Activated T-cell treated with anti-CD3 and anti-CD28 coated beads, Interleukin-2, amount 50 U/mL, for 24 hours (primary cell): ENCODE measurements at regions not wholly inside any gene's neighbourhood (a gene's known extent, or its start where the extent isn't known, plus 50 kb on each side); places are given as distances from the start of the nearest gene placed in this dataset.
A peak's percentile ranks its signal among the peaks of the same experiment; 100 is the strongest.

ENCODE experiments used
- DNase-seq: peaks from one replicate; pipeline ENCODE4 v3.0.0-alpha.2; 2020
- H3K27ac Mint-ChIP-seq: 2 replicates; pipeline ENCODE4 v1.8.0; 2020; ENCODE audit warnings: mild to moderate bottlenecking, mixed read lengths
- H3K27me3 Mint-ChIP-seq: 2 replicates; pipeline ENCODE4 v1.8.0; 2020; ENCODE audit warnings: mixed read lengths
- H3K36me3 Mint-ChIP-seq: 2 replicates; pipeline ENCODE4 v1.8.0; 2020; ENCODE audit warnings: low read depth, mixed read lengths
- H3K4me1 Mint-ChIP-seq: 2 replicates; pipeline ENCODE4 v1.8.0; 2020; ENCODE audit warnings: low read depth, mixed read lengths
- H3K4me3 Mint-ChIP-seq: 2 replicates; pipeline ENCODE4 v1.8.0; 2020; ENCODE audit warnings: mild to moderate bottlenecking, moderate library complexity, mixed read lengths
- H3K9me3 Mint-ChIP-seq: 2 replicates; pipeline ENCODE4 v1.8.0; 2020; ENCODE audit warnings: mixed read lengths

DNA sequence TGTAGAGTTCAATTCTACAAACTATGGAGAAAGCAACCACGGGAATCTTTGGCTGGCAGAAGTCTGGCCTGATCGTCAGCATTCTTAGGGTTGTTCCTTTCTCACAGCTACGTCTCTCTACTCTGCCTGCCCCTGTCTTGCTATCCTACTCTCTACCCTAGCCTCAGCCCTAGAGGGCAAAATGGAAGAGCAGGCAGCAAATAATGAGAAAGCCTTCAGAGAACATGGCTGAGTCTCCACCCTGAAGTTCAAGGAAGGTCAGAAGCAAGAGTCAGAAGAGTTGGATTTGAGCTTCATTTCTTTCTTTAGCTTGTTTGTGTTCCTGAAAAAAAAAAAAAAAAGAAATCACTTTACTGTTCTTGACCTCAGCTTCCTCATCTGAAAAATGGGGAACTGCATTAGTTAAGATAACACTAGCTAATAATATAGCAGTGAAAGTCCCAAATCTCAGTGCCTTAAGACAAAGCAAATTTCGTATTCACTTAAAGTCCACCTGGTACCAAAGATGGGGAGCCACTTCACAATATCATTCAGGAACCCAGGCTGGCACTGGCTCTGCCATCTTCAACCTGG, 50.2 kb upstream of the CCND2 start:
- Mint-ChIP-seq H3K4me3 (no peak overlapping the region), H3K4me1 (peaks cover 11% of the 10 kb centered on the region), H3K27me3 (peaks cover 14% of the 10 kb centered on the region), H3K27ac (no peak overlapping the region), H3K9me3 (no peaks in the 10 kb centered on the region), H3K36me3 (no peaks in the 10 kb centered on the region)
- no peak for DNase-seq

DNA sequence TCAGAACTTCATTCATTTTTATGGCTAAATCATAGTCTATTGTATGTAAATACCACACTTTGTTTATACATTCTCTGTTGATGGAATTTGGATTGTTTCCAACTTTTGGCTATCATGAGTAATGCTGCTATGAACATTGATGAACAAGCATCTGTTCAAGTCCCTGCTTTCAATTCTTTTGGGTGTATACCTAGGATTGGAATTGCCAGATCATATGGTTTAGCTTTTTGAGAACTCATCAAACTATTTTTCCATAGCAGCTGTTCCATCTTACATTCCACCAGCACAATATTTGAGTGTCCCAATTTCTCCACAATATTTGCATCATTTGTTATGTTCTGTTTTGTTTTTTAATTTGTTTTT, 52.3 kb upstream of the CCND2 start:
- H3K27me3 Mint-ChIP-seq = peaks cover 14% of the 10 kb centered on the region
- H3K36me3 Mint-ChIP-seq = no peaks in the 10 kb centered on the region
- peaks cover 24% of the 10 kb centered on the region for H3K4me1 Mint-ChIP-seq
- no peak overlapping the region for H3K4me3 Mint-ChIP-seq
- no peaks in the 10 kb centered on the region for H3K9me3 Mint-ChIP-seq
- no peak overlapping the region for H3K27ac Mint-ChIP-seq
- no peak for DNase-seq

DNA sequence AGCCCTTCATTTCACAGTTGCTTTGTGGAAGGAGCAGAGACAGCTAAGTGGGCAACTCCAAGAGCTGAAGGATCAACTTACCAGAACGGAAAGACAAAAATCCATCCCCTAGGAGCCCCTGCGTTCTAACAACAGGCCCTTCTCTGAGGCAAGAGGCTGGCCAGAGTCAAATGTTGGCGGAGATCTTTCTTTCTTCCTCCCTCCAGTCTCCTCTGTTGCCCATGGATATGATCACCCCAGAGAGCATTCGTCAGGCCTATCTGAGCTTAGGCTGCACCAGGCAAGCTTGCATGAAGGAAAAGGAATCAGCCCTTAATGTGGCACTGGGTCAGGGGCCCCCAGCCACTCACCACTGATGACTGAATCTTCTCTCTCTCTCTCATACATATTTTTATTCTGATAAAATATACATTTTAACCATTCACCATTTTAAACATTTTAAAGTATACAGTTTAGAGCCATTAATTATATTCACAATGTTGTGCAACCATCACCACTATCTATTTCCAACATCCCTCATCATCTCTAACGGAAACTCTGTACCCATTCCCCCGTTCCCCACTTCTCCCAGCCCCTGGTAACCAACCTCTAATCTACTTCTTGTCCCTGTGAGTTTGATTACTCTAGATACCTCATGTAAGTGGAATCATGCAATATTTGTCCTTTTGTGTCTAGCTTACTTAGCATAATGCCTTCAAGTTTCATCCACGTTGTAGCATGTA, 52.9 kb upstream of the CCND2 start:
- Mint-ChIP-seq H3K9me3 (no peaks in the 10 kb centered on the region), H3K4me1 (peaks cover 30% of the 10 kb centered on the region), H3K27ac (no peak overlapping the region), H3K36me3 (no peaks in the 10 kb centered on the region), H3K27me3 (peaks cover 11% of the 10 kb centered on the region), H3K4me3 (no peak overlapping the region)
- DNase-seq = no peak

DNA sequence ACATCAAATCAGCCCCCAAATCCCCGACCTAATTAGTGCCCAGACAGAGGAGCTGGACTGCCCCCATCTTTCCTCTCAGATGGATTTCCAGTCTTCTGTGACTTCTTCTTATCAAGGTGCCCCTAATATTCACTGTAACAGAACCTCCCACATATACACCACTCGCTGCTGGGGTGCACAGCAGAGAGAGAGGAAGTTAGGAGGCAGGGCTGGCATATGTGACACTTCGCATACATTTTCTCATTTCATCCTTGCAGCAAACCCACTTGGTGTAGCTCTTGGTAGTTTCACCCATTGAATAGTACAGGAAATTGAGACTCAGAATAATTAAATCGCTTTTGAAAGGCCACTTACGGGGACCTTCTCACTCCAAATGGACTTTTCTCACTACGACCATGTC, 56.5 kb upstream of the CCND2 start:
- no peaks in the 10 kb centered on the region for H3K9me3 Mint-ChIP-seq
- H3K27ac Mint-ChIP-seq = no peak overlapping the region
- no peak for DNase-seq
- no peak overlapping the region for H3K4me3 Mint-ChIP-seq
- H3K36me3 Mint-ChIP-seq = no peaks in the 10 kb centered on the region
- no peaks in the 10 kb centered on the region for H3K27me3 Mint-ChIP-seq
- peaks cover 37% of the 10 kb centered on the region for H3K4me1 Mint-ChIP-seq

DNA sequence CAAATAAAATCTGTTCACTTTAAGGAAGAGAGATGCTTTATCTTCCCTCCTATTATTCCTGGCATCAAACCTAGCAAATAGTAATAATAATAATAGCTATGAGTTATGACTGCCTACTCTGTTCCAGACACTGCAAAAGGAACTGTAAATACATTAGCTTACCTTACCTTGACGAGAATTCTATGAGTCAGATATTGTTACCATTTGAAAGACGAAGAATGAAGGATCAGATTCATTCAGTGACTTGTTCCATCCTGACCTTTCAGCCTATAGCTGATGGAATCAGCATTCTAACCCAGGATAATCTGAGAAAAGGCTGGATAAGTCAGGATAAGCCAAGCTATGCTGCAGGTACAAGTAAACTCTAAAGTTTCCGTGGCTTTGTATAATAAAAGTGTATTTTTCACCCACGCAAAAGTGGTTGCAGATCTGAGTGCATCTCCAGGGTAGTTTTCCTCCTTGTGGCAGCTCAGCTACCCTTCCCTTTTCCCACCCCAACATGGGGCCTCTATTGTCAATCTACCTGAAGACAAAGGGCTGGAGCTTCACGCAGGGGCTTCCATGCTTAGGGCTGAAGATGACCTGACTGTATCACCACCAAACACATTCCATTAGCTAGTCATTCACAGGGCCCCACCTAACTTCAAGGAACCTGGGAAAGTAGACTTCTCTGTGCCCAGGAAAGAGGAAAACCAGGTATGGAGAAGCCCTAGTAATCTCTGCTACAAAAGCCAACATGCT, 57.2 kb upstream of the CCND2 start:
- Mint-ChIP-seq H3K36me3 (no peaks in the 10 kb centered on the region), H3K9me3 (no peaks in the 10 kb centered on the region), H3K27me3 (no peaks in the 10 kb centered on the region), H3K4me1 (peaks cover 37% of the 10 kb centered on the region), H3K4me3 (no peak overlapping the region), H3K27ac (peak overlapping the region; percentile 88)
- DNase-seq = no peak

DNA sequence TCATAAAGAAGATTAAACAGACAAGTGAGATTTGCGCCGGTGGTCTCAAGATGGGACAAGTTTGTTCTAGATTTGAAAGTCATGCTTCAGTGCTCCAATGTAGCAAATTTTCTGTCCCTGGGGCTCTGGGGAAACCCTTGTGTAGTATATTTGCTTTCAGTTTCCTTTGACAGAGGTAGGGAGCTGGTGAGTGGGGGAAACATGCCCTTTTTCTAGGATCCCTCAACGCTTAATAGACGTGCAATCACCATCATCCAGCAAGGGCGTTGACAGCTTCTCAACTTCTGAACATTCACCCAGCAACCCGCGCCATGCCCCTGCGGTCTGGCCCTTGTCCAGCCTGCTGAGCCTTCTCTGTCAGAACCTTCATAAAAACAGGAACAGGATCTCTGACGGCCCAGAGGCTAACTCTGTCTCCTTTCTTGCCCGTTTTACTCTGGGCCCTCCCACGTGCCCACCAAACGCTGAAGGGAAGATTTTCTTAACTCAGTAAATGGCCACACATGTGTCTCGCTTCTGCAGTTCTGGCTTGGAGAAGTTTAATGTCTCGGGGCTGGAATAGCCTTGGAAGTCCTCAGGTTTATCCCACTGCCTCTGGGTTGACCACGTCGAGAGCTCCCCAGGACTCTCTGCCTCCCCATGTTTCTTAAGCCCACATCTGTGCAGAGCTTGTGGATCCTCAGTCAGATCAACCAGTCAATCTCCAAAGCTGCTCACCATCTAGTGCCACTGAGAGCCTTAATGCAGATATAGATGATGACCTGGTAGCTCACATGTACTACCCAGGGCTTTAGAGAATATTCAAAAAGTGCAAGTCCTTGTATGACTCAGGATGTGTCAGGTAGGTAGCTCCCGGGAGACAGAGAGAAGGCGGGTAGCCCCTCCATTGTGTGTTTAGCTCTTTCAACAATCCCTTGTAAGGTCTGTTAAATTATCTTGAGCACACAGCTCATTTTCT, 58.1 kb upstream of the CCND2 start:
- Mint-ChIP-seq H3K27me3 (no peaks in the 10 kb centered on the region), H3K4me3 (peak overlapping the region; percentile 51), H3K4me1 (peaks cover 37% of the 10 kb centered on the region), H3K27ac (peak overlapping the region; percentile 88), H3K9me3 (no peaks in the 10 kb centered on the region), H3K36me3 (no peaks in the 10 kb centered on the region)
- DNase-seq = peak; percentile 56

DNA sequence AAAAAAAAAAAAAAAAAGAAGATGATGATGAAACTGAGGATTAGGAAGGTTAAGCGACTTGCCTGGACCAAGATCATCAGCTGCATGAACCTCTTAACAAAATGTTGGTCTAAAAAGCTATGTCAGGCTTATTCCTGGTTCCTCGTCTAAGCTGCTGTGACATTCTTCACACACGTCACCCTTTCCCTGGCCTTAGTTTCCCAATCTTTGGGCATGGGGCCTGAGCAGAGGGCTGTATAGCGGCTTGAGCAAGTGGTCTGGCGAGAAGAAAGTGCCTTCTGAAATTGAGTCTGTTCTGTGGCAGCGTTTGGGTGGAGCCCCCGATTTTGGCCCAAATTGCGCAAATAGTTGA, 58.7 kb upstream of the CCND2 start:
- Mint-ChIP-seq H3K9me3 (no peaks in the 10 kb centered on the region), H3K4me3 (no peak overlapping the region), H3K36me3 (no peaks in the 10 kb centered on the region), H3K27me3 (no peaks in the 10 kb centered on the region), H3K4me1 (peaks cover 35% of the 10 kb centered on the region), H3K27ac (peak overlapping the region; percentile 88)
- DNase-seq = no peak

DNA sequence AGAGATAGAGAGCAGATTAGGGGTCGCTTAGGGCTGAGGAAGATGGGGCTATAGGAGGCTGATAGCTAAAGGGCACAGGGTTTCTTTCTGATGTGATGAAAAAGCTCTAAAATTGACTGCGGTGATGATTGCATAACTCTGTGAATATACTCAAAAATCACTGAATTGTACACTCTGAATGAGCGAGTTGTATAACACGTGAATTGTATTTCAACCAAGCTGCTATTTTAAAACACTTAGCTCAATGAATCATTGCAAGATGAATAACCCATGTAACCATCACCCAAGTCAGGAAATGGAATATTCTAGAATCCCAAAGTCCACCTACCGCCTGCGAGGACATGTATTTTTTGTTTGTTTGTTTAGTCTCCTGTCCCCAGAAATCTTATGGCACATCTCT, 60.1 kb upstream of the CCND2 start:
- Mint-ChIP-seq H3K9me3 (no peaks in the 10 kb centered on the region), H3K4me3 (no peak overlapping the region), H3K36me3 (no peaks in the 10 kb centered on the region), H3K4me1 (peaks cover 32% of the 10 kb centered on the region), H3K27me3 (no peaks in the 10 kb centered on the region), H3K27ac (no peak overlapping the region)
- no peak for DNase-seq

DNA sequence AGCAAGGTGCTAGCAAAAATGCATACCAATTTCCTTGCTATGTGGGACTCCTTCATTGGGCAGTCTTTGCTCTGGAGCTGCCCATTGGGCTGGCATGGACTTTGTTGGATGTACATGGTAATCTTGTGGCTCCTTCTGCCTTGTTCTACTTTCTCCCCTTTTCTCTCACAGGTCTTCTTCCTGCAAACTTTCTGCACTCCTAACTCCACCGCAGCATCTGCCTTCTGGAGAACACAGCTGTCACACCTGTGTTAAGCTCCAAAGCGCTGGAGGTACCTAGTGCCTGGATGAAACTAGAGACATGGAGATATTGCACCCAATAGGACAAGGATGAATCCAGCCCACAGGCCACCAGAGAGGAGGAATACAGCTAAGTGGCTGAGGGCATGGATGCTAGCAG, 60.7 kb upstream of the CCND2 start:
- H3K27ac Mint-ChIP-seq = no peak overlapping the region
- no peaks in the 10 kb centered on the region for H3K9me3 Mint-ChIP-seq
- no peak for DNase-seq
- H3K4me3 Mint-ChIP-seq = no peak overlapping the region
- H3K27me3 Mint-ChIP-seq = no peaks in the 10 kb centered on the region
- H3K4me1 Mint-ChIP-seq = peaks cover 32% of the 10 kb centered on the region
- no peaks in the 10 kb centered on the region for H3K36me3 Mint-ChIP-seq

DNA sequence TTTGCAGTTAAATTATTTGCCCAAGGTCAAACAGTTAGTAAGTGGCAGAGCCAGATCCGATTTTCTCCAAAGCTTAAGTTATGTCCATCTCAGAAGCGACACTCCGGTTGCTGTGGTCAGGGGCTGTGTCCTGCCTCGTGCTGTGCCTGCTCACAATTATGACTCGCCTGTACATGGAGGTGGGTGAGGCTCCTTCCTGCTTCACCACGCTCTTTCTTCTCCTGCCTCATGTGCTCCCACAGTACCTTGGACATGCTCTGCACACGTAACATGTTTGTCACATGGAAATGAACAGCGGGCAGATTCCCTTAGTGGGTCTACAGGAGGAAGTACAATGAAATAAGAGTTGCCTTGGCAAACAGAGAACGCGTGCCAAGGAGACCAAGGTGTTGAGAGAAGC, 62.2 kb upstream of the CCND2 start:
- Mint-ChIP-seq H3K9me3 (no peaks in the 10 kb centered on the region), H3K4me3 (no peak overlapping the region), H3K27ac (no peak overlapping the region), H3K4me1 (peaks cover 20% of the 10 kb centered on the region), H3K36me3 (no peaks in the 10 kb centered on the region), H3K27me3 (no peaks in the 10 kb centered on the region)
- DNase-seq = no peak

DNA sequence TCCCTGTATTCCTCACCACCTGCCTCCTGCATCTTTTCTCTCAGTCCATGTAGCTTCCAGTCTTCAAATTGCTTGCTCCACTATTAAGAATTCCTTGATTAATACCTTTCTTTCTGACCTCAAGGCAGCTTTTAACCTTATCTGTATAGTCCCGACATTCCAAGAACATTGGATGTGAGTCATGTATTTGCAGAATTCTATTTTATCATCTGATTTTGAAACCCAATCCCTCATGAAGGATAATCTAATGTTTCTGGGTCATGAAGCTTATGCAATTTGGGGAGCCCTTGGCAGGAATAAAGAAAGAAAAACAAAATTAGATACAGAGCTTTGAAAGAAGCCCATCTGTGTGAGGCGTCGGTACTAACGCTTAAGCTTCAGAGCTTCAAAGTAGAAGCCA, 63.4 kb upstream of the CCND2 start:
- Mint-ChIP-seq H3K4me1 (peaks cover 8% of the 10 kb centered on the region), H3K27me3 (no peaks in the 10 kb centered on the region), H3K36me3 (no peaks in the 10 kb centered on the region), H3K9me3 (no peaks in the 10 kb centered on the region), H3K4me3 (no peak overlapping the region), H3K27ac (no peak overlapping the region)
- no peak for DNase-seq

DNA sequence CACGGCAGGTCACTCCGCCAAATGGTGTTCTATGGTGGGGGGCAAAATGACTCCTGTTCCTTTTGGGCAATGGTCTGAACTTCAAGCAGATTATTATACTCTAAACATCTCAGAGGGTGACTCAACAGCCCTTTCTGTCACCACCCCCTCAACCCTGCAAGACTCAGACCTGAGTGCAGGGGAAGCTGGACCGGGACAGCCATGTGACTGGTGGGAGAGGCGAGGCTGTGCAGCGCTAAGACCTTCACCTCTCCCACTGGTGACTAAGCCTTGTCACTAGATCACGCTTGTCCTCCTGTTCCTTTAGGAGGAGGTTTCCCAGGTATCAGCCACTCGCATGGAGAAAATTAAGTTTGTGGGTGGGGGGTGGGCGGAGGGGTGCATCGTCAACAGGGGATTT, 67.1 kb upstream of the CCND2 start:
- Mint-ChIP-seq H3K4me1 (no peaks in the 10 kb centered on the region), H3K9me3 (no peaks in the 10 kb centered on the region), H3K36me3 (no peaks in the 10 kb centered on the region), H3K4me3 (no peak overlapping the region), H3K27ac (no peak overlapping the region), H3K27me3 (no peaks in the 10 kb centered on the region)
- no peak for DNase-seq

DNA sequence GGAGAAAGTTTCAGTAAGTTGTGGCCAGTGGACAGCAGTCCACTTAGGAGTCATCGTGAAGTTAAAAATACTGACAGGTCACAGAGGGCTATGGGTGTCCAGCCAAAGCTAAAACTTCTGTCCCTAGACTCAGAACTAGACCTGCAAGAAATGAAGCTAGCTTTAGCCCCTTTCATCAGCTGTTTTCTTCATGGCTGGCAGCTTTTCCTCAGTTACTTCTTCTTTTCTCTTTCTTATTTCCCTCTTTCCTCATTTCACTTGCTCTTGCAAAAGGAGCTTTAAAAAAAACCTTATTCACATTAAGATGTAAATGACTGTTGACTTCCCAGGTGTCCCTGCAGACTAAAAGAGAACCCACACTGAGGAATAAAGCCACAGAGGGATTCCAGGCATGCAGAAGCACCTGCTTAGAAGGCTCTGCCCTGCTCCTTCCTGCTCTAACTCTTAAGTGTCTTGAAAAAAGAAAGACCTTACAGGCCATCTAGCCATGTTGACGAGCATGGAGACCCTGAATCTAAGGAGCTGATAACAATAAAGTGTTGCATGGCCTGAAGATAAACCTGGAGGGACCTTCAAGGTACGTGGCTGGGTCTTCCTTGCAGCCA, 69.7 kb upstream of the CCND2 start:
- H3K27me3 Mint-ChIP-seq = no peaks in the 10 kb centered on the region
- H3K27ac Mint-ChIP-seq = no peak overlapping the region
- no peaks in the 10 kb centered on the region for H3K36me3 Mint-ChIP-seq
- no peak for DNase-seq
- no peak overlapping the region for H3K4me3 Mint-ChIP-seq
- no peaks in the 10 kb centered on the region for H3K9me3 Mint-ChIP-seq
- H3K4me1 Mint-ChIP-seq = no peaks in the 10 kb centered on the region

DNA sequence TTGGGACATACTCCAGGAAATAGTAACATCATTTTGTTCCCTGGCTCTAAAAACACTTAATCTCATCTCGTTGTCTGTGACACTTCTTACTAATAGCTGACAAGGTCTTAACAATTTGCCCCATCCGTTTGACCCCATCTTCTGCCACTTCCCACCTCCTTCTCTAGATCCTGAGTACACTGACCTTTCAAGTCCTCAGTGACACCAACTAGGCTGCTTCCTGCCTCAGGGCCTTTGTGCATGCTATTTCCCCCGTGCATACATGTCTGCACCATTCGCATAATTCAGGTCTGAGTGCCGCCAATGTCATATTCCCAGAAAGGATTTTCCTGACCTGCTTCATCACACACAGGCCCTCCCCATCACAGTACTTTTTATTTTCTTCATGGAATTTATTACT, 70.6 kb upstream of the CCND2 start:
- no peak for DNase-seq
- Mint-ChIP-seq H3K27ac (no peak overlapping the region), H3K36me3 (no peaks in the 10 kb centered on the region), H3K9me3 (no peaks in the 10 kb centered on the region), H3K27me3 (no peaks in the 10 kb centered on the region), H3K4me1 (no peaks in the 10 kb centered on the region), H3K4me3 (no peak overlapping the region)
